Uterus (tissue), 2 donors: ENCODE measurements at regions not wholly inside any gene's neighbourhood (a gene's known extent, or its start where the extent isn't known, plus 50 kb on each side); places are given as distances from the start of the nearest gene placed in this dataset.

Source experiments
- POLR2A ChIP-seq, 2 donors: fragments of 450-650 bp; IDR thresholded peaks; one replicate each; pipeline ENCODE4 v1.6.1; 2016; ENCODE audit warnings: antibody characterized with exemption in 2 of 2, mild to moderate bottlenecking in 1 of 2, moderate library complexity in 1 of 2
- TF ChIP-seq, protein P1 (sequence below), 4 experiments: fragments of 200-600 bp in 2 of 4; fragments of 450-650 bp in 2 of 4; sonication (generic) in 2 of 4; IDR thresholded peaks; one replicate each; pipeline ENCODE4 v1.5.1; 2016 to 2019; ENCODE audit warnings: antibody characterized with exemption in 4 of 4, mild to moderate bottlenecking in 2 of 4, moderate library complexity in 1 of 4

DNA sequence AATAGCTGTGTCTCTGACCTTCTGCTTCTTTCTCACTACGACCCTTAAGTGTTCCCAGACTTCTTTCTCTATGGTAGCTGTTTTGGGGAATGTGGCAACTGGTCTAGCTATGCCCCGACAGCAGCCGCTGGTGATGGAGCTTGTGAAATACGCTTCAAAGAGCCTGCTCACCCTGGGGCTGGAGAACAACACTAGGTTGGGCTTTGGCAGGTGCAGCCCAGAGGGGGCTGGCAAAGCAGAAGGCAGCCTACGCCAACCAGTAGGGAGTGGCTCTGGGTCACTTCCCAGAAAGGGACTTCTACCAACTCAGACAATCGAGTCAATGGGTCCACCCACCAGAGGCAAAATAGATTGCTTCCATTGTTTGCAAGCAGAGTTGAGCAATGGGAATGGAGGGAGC, 262.8 kb downstream of the LMO4 start:
- TF ChIP-seq POLR2A (IDR thresholded peaks at IDR 0.05): no peak
- TF ChIP-seq, protein P1, sequence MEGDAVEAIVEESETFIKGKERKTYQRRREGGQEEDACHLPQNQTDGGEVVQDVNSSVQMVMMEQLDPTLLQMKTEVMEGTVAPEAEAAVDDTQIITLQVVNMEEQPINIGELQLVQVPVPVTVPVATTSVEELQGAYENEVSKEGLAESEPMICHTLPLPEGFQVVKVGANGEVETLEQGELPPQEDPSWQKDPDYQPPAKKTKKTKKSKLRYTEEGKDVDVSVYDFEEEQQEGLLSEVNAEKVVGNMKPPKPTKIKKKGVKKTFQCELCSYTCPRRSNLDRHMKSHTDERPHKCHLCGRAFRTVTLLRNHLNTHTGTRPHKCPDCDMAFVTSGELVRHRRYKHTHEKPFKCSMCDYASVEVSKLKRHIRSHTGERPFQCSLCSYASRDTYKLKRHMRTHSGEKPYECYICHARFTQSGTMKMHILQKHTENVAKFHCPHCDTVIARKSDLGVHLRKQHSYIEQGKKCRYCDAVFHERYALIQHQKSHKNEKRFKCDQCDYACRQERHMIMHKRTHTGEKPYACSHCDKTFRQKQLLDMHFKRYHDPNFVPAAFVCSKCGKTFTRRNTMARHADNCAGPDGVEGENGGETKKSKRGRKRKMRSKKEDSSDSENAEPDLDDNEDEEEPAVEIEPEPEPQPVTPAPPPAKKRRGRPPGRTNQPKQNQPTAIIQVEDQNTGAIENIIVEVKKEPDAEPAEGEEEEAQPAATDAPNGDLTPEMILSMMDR (IDR thresholded peaks at IDR 0.05): no peak
